ENCODE measurements at regions not wholly inside any gene's neighbourhood (a gene's known extent, or its start where the extent isn't known, plus 50 kb on each side); places are given as distances from the start of the nearest gene placed in this dataset.
"Not testable (repeated sequence)": the region's sequence is repeated elsewhere in the genome, so short reads cannot be mapped to it uniquely, and the experiment has no call there.

GRCh38 chr4:159976871-159977482 lies 874.1 kb downstream of the RAPGEF2 start:
- not testable (repeated sequence) for H3K9ac ChIP-seq (ENCODE audit: low read depth, low read length); H3K27me3 ChIP-seq (ENCODE audit: control insufficient read depth, insufficient read depth, low read length); H3K9me3 ChIP-seq (replicated peaks; ENCODE audit: low read length); H3K4me3 ChIP-seq (ENCODE audit: low read length); H3K4me2 ChIP-seq (ENCODE audit: low read length); H3K36me3 ChIP-seq (ENCODE audit: insufficient read depth, low read length); H3K4me1 ChIP-seq (ENCODE audit: control insufficient read depth, insufficient read depth, low read length)

GRCh38 chr4:159977907-159978617 lies 875.2 kb downstream of the RAPGEF2 start:
- Histone ChIP-seq H3K36me3 (ENCODE audit: insufficient read depth, low read length) (no peaks in the 10 kb centered on the region), H3K27me3 (ENCODE audit: control insufficient read depth, insufficient read depth, low read length) (no peaks in the 10 kb centered on the region), H3K9me3 (replicated peaks; ENCODE audit: low read length) (no peaks in the 10 kb centered on the region), H3K4me3 (ENCODE audit: low read length) (no peak overlapping the region), H3K9ac (ENCODE audit: low read depth, low read length) (no peak overlapping the region), H3K4me1 (ENCODE audit: control insufficient read depth, insufficient read depth, low read length) (no peaks in the 10 kb centered on the region), H3K4me2 (ENCODE audit: low read length) (no peak overlapping the region)

DNA sequence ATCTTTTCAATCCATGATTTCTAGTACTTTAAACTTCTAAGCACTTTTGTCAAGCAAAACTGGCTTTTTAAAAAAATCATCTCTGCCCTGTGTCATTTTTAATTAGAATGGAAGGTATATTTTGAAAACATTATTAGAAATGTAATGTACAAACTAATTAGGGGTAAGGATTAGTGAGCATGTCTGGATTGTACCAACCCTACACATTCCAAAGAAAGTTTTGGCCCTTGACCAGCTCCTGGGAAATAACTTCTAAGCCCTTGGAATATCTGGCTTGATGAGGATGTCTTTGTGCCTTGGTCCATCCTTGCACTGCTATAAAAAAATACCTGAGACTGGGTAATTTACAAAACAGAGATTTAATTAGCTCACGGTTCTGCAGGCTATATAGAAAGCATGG lies 876.5 kb downstream of the RAPGEF2 start:
- H3K9ac ChIP-seq (ENCODE audit: low read depth, low read length), result no peak overlapping the region
- no peak overlapping the region for H3K4me3 ChIP-seq (ENCODE audit: low read length)
- no peak overlapping the region for H3K4me2 ChIP-seq (ENCODE audit: low read length)
- H3K36me3 ChIP-seq (ENCODE audit: insufficient read depth, low read length), result no peaks in the 10 kb centered on the region
- no peaks in the 10 kb centered on the region for H3K9me3 ChIP-seq (replicated peaks; ENCODE audit: low read length)
- H3K4me1 ChIP-seq (ENCODE audit: control insufficient read depth, insufficient read depth, low read length), result no peaks in the 10 kb centered on the region
- no peaks in the 10 kb centered on the region for H3K27me3 ChIP-seq (ENCODE audit: control insufficient read depth, insufficient read depth, low read length)

DNA sequence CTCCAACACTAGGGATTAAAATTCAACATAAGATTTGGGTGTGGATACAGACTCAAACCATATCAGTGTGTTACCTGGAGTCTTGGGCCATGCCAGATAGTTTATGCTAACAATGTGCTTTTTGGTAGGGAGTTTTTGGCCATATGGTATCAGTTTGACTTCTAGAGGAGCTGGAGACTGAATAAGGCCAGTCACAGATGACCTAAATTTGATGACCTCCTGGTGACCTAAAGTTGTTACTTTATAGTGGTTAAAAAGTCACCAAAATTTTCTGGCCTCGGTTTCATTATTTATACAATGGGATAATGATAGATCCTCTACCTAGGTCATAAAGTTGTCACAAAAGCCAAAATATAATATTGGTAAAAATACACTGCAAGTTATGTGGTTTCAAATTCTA lies 877.1 kb downstream of the RAPGEF2 start:
- no peak overlapping the region for H3K4me2 ChIP-seq (ENCODE audit: low read length)
- H3K9me3 ChIP-seq (replicated peaks; ENCODE audit: low read length), result no peaks in the 10 kb centered on the region
- no peak overlapping the region for H3K4me3 ChIP-seq (ENCODE audit: low read length)
- H3K36me3 ChIP-seq (ENCODE audit: insufficient read depth, low read length), result no peaks in the 10 kb centered on the region
- H3K9ac ChIP-seq (ENCODE audit: low read depth, low read length), result no peak overlapping the region
- no peaks in the 10 kb centered on the region for H3K27me3 ChIP-seq (ENCODE audit: control insufficient read depth, insufficient read depth, low read length)
- no peaks in the 10 kb centered on the region for H3K4me1 ChIP-seq (ENCODE audit: control insufficient read depth, insufficient read depth, low read length)

DNA sequence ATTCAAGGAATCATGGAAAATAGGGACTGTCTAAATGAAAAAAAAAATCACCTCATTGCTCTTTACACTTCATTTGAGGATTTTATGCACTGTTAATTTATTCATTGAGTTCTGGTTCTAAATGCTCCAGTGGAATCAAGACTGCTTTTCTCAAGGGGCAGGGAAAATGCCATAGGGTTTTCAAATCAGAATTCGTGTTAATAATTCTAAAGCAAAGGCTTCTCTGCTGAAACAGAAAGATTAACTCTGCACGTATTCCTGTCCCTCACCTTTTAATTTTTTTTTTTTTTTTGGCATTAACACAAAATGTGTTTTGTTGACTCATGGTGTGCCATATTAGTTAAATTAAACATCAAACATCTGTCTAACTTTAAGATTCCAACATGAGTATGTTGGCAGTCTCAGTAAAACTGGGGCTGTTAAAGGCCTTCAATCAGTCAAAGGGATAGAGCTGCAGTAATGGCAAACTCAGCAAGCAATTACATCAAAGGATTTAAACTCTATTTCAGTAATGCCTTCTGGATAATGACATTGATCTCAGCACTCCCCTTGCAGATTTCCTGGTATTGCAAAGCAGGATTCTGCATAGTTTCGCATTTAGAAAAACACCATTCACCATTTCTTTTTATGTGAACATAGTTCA lies 878.1 kb downstream of the RAPGEF2 start:
- Histone ChIP-seq H3K4me2 (ENCODE audit: low read length) (no peak overlapping the region), H3K36me3 (ENCODE audit: insufficient read depth, low read length) (no peaks in the 10 kb centered on the region), H3K4me3 (ENCODE audit: low read length) (no peak overlapping the region), H3K9ac (ENCODE audit: low read depth, low read length) (no peak overlapping the region), H3K4me1 (ENCODE audit: control insufficient read depth, insufficient read depth, low read length) (no peaks in the 10 kb centered on the region), H3K9me3 (replicated peaks; ENCODE audit: low read length) (no peaks in the 10 kb centered on the region), H3K27me3 (ENCODE audit: control insufficient read depth, insufficient read depth, low read length) (no peaks in the 10 kb centered on the region)

DNA sequence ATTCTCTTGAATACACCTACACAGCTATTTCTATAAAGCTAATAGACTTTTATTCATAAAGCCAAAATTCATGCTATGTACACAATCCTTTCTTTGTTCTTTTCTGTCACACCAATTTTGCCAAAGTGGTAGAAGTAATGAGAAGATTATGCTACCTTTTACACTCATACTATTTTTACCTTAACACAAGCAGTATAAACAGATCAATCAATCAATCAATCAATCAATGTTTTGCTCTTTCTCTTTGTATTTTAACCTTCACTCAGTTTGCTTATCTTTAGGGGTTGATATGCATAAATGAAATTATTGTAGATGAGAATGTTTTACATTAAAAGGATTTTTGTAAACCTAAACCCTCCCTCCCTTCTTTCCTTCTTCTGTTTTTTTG lies 878.6 kb downstream of the RAPGEF2 start:
- Histone ChIP-seq H3K4me3 (ENCODE audit: low read length) (no peak overlapping the region), H3K27me3 (ENCODE audit: control insufficient read depth, insufficient read depth, low read length) (no peaks in the 10 kb centered on the region), H3K36me3 (ENCODE audit: insufficient read depth, low read length) (no peaks in the 10 kb centered on the region), H3K9me3 (replicated peaks; ENCODE audit: low read length) (no peaks in the 10 kb centered on the region), H3K4me2 (ENCODE audit: low read length) (no peak overlapping the region), H3K9ac (ENCODE audit: low read depth, low read length) (no peak overlapping the region), H3K4me1 (ENCODE audit: control insufficient read depth, insufficient read depth, low read length) (no peaks in the 10 kb centered on the region)

- no peaks in the 10 kb centered on the region for H3K36me3 ChIP-seq (ENCODE audit: insufficient read depth, low read length)
- no peak overlapping the region for H3K4me3 ChIP-seq (ENCODE audit: low read length)
- H3K27me3 ChIP-seq (ENCODE audit: control insufficient read depth, insufficient read depth, low read length), result no peaks in the 10 kb centered on the region
- no peak overlapping the region for H3K4me2 ChIP-seq (ENCODE audit: low read length)
- H3K4me1 ChIP-seq (ENCODE audit: control insufficient read depth, insufficient read depth, low read length), result no peaks in the 10 kb centered on the region
- no peaks in the 10 kb centered on the region for H3K9me3 ChIP-seq (replicated peaks; ENCODE audit: low read length)
- no peak overlapping the region for H3K9ac ChIP-seq (ENCODE audit: low read depth, low read length)
Measured at GRCh38 chr4:159983082-159983481, 880.2 kb downstream of the RAPGEF2 start.

GRCh38 chr4:160009656-160010493 lies 907.0 kb downstream of the RAPGEF2 start:
- no peaks in the 10 kb centered on the region for H3K27me3 ChIP-seq (ENCODE audit: control insufficient read depth, insufficient read depth, low read length)
- no peaks in the 10 kb centered on the region for H3K9me3 ChIP-seq (replicated peaks; ENCODE audit: low read length)
- no peak overlapping the region for H3K4me3 ChIP-seq (ENCODE audit: low read length)
- no peaks in the 10 kb centered on the region for H3K36me3 ChIP-seq (ENCODE audit: insufficient read depth, low read length)
- H3K4me2 ChIP-seq (ENCODE audit: low read length), result no peak overlapping the region
- no peaks in the 10 kb centered on the region for H3K4me1 ChIP-seq (ENCODE audit: control insufficient read depth, insufficient read depth, low read length)
- H3K9ac ChIP-seq (ENCODE audit: low read depth, low read length), result no peak overlapping the region

DNA sequence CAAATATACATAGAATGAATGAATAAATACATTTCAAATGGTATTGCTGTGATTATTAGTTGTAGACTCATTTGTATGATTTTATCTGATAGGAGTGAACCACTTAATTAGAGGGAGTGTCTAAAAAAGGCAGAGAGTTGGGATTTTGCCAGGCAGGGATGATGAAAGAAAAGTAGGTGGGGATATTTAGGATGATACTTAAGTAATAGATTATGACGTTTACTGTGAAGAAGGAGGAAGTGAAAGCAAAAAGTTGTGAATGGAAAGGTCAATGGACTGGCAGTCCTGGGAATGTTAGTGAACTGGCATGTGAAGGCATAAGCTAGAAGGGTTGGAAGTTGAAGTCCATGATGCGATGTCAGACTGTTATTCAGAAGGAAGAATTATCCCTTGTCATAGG lies 917.1 kb downstream of the RAPGEF2 start:
- Histone ChIP-seq H3K4me1 (ENCODE audit: control insufficient read depth, insufficient read depth, low read length) (no peaks in the 10 kb centered on the region), H3K27me3 (ENCODE audit: control insufficient read depth, insufficient read depth, low read length) (no peaks in the 10 kb centered on the region), H3K4me3 (ENCODE audit: low read length) (no peak overlapping the region), H3K36me3 (ENCODE audit: insufficient read depth, low read length) (no peaks in the 10 kb centered on the region), H3K9ac (ENCODE audit: low read depth, low read length) (no peak overlapping the region), H3K9me3 (replicated peaks; ENCODE audit: low read length) (no peaks in the 10 kb centered on the region), H3K4me2 (ENCODE audit: low read length) (no peak overlapping the region)

- Histone ChIP-seq H3K4me2 (ENCODE audit: low read length) (no peak overlapping the region), H3K4me3 (ENCODE audit: low read length) (no peak overlapping the region), H3K36me3 (ENCODE audit: insufficient read depth, low read length) (no peaks in the 10 kb centered on the region), H3K9ac (ENCODE audit: low read depth, low read length) (no peak overlapping the region), H3K9me3 (replicated peaks; ENCODE audit: low read length) (no peaks in the 10 kb centered on the region), H3K4me1 (ENCODE audit: control insufficient read depth, insufficient read depth, low read length) (no peaks in the 10 kb centered on the region), H3K27me3 (ENCODE audit: control insufficient read depth, insufficient read depth, low read length) (no peaks in the 10 kb centered on the region)
Measured at GRCh38 chr4:160020804-160021203, 917.9 kb downstream of the RAPGEF2 start.

DNA sequence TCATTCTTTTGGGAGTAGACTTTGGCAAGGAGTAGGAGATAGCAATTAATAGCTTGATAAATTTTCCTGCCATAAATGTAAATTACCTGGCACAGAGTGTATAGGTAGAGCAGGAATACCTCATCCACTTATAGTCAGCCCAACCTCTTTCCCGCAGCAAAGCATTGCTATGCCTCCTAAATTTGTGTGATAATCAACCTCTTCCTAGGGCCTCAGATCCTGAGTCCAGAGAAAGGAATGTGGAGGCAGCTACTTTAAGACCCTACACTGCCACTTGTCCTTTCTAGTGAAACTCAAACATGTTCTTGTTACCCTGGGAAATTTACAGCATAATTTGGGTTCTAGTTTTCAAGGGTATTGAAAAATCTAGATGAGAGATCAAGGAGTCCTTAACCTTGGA lies 919.0 kb downstream of the RAPGEF2 start:
- Histone ChIP-seq H3K9me3 (replicated peaks; ENCODE audit: low read length) (no peaks in the 10 kb centered on the region), H3K4me3 (ENCODE audit: low read length) (no peak overlapping the region), H3K27me3 (ENCODE audit: control insufficient read depth, insufficient read depth, low read length) (no peaks in the 10 kb centered on the region), H3K4me1 (ENCODE audit: control insufficient read depth, insufficient read depth, low read length) (no peaks in the 10 kb centered on the region), H3K4me2 (ENCODE audit: low read length) (no peak overlapping the region), H3K9ac (ENCODE audit: low read depth, low read length) (no peak overlapping the region), H3K36me3 (ENCODE audit: insufficient read depth, low read length) (no peaks in the 10 kb centered on the region)

All from skeletal muscle satellite cell (primary cell).